GM23248 (cell line): ENCODE measurements at regions not wholly inside any gene's neighbourhood (a gene's known extent, or its start where the extent isn't known, plus 50 kb on each side); places are given as distances from the start of the nearest gene placed in this dataset.

ENCODE experiments used
- DNase-seq: peaks from one replicate; pipeline ENCODE4 v3.0.0-alpha.2; 2015
- H2AFZ ChIP-seq: fragments of 200-600 bp; sonication (generic); 2 replicates; pipeline ENCODE4 v1.6.1; 2016; ENCODE audit warnings: antibody characterized with exemption
- H3F3A ChIP-seq: fragments of 200-600 bp; sonication (generic); 2 replicates; pipeline ENCODE4 v1.6.1; 2016; ENCODE audit warnings: mild to moderate bottlenecking, antibody characterized with exemption, mixed run types; ENCODE audit not compliant: insufficient read depth
- H3K27ac ChIP-seq: fragments of 200-600 bp; sonication (generic); 2 replicates; pipeline ENCODE4 v1.5.1; 2016; ENCODE audit warnings: mild to moderate bottlenecking
- H3K27me3 ChIP-seq: fragments of 200-600 bp; sonication (generic); replicated peaks from 2 replicates; pipeline ENCODE4 v1.6.1; 2016; ENCODE audit warnings: mild to moderate bottlenecking; ENCODE audit not compliant: insufficient read depth
- H3K36me3 ChIP-seq: fragments of 200-600 bp; sonication (generic); 2 replicates; pipeline ENCODE4 v1.6.1; 2016; ENCODE audit warnings: low read depth, mild to moderate bottlenecking
- H3K4me1 ChIP-seq: fragments of 200-600 bp; sonication (generic); 2 replicates; pipeline ENCODE4 v1.6.1; 2016; ENCODE audit warnings: mild to moderate bottlenecking; ENCODE audit not compliant: insufficient read depth
- H3K4me2 ChIP-seq: fragments of 200-600 bp; sonication (generic); one replicate; pipeline ENCODE4 v1.6.1; 2016; ENCODE audit warnings: mild to moderate bottlenecking; ENCODE audit not compliant: unreplicated experiment
- H3K4me3 ChIP-seq: fragments of 200-600 bp; sonication (generic); 2 replicates; pipeline ENCODE4 v1.5.1; 2016; ENCODE audit warnings: mild to moderate bottlenecking
- H3K79me2 ChIP-seq: fragments of 200-600 bp; sonication (generic); 2 replicates; pipeline ENCODE4 v1.6.1; 2016; ENCODE audit warnings: mild to moderate bottlenecking; ENCODE audit not compliant: insufficient read depth
- H3K9ac ChIP-seq: fragments of 200-600 bp; sonication (generic); 2 replicates; pipeline ENCODE4 v1.6.1; 2016; ENCODE audit warnings: mild to moderate bottlenecking
- H3K9me2 ChIP-seq: fragments of 200-600 bp; sonication (generic); 2 replicates; pipeline ENCODE4 v1.6.1; 2016; ENCODE audit warnings: mixed run types, mild to moderate bottlenecking, moderate library complexity; ENCODE audit not compliant: insufficient read depth
- H3K9me3 ChIP-seq: fragments of 200-600 bp; sonication (generic); one replicate; pipeline ENCODE4 v1.6.1; 2017; ENCODE audit warnings: low read depth
- H4K20me1 ChIP-seq: fragments of 200-600 bp; sonication (generic); 2 replicates; pipeline ENCODE4 v1.6.0; 2016; ENCODE audit not compliant: insufficient read depth
- EZH2 ChIP-seq: fragments of 200-600 bp; sonication (generic); IDR thresholded peaks from 2 replicates; pipeline ENCODE4 v1.6.1; 2018; ENCODE audit warnings: antibody characterized with exemption, mild to moderate bottlenecking; ENCODE audit not compliant: insufficient read depth, poor library complexity, severe bottlenecking
- EZH2phosphoT487 ChIP-seq: fragments of 200-600 bp; sonication (generic); IDR thresholded peaks from 2 replicates; pipeline ENCODE4 v1.6.1; 2018; ENCODE audit warnings: antibody characterized with exemption, moderate library complexity, mild to moderate bottlenecking, low read depth; ENCODE audit not compliant: insufficient read depth
- WGBS, 2 experiments: methylation state at CpG; one replicate each; pipeline ENCODE4 v1.1.6; 2015 to 2017; ENCODE audit warnings: low lambda C conversion rate in 2 of 2, low coverage in 1 of 2; ENCODE audit errors: missing lambda C conversion rate in 2 of 2; 5-methylcytosine and 5-hydroxymethylcytosine counted together
- in situ Hi-C: fragments of 300-500 bp; cut with MboI; formaldehyde crosslinking; loops from 2 replicates; pipeline ENCODE4 v1.15.0; 2020

DNA sequence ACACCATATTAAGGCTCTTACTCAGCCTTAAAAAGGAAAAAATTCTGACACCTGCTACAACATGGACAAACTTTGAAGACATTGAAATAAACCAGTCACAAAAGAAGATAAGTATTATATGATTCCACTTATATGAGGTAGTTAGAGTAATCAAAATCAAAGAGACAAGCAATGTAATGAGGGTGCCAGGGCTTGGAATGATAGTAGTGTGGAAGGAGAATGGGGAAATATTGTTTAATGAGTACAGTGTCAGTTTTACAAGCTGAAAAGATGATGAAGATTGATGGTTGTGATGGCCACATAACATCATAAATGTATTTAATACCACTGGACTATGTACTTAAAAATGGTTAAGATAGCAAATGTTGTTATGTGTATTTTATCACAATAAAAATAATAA lies 485.7 kb downstream of the SPATA31D1 start:
- Histone ChIP-seq H3K27ac (no peak overlapping the region), H3K36me3 (no peaks in the 10 kb centered on the region), H3K9me3 (no peaks in the 10 kb centered on the region), H4K20me1 (no peaks in the 10 kb centered on the region), H3K9me2 (no peaks in the 10 kb centered on the region), H3K27me3 (0 out of 2 replicates have a peak, but pooled peaks cover 3% of the 10 kb centered on the region), H3K79me2 (no peaks in the 10 kb centered on the region), H3K4me1 (no peaks in the 10 kb centered on the region), H3F3A (no peaks in the 10 kb centered on the region), H3K9ac (no peak overlapping the region), H3K4me3 (no peak overlapping the region), H2AFZ (no peak overlapping the region), H3K4me2 (no peak overlapping the region)
- TF ChIP-seq EZH2 (no peak), EZH2phosphoT487 (no peak)
- in situ Hi-C loops = no loop called here
- no peak for DNase-seq

DNA sequence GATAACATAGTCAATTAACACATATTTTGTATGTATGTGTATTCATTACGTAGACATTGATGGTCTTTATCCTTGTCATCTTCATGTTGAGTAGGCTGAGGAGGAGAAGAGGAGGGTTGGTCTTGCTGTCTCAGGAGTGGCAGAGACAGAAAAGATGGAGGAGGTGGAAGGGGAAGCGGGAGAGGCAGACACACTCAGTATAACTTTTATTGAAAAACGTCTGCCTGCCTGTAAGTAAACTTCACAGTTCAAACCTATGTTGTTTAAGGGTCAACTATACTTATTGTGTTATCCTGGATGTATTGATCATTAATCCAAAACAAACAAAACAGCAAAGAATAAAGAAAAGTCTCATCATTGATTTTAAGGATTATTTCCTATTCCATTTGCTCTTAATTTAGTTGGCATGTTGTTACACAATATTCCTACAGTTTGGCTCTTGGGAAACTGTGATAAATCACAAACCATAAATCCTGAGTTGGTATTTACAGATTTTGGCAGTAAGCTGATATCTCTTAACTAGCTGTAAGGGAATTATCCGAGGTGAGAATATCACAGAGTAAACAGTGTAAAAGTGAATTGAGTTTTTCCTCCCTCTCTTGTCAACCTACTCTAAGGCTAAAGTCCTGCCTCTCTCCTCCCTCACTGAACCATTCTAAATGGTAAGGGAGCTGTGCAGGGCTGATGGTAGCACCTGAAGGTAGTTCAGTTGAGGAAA lies 487.2 kb downstream of the SPATA31D1 start:
- in situ Hi-C loops = no loop called here

DNA sequence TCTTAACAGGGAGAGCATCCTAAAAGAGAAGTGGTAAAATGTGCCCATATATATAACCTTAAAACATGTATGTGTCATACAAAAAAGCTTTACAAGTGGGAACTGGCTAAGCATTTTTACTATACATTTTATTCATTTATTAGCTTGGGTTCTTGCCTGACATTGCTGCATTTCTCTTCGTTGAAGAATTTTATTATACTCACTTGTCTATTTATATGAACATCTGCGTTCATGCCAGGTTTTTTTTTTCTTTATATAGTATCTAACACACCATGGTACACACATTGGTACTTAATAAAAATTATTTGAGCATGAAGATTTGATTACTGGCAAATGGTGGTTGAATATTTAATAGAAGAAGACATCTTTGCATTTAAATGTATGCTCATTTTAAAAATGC lies 492.3 kb downstream of the SPATA31D1 start:
- H3K27me3 ChIP-seq = peaks cover 55% of the 10 kb centered on the region
- DNase-seq = no peak
- in situ Hi-C loops = no loop called here
- H2AFZ ChIP-seq = no peak overlapping the region
- WGBS, 2 experiments = 15 to 25% methylated on average over 2 of the region's 2 CpGs
- no peaks in the 10 kb centered on the region for H3K4me1 ChIP-seq
- no peaks in the 10 kb centered on the region for H3K79me2 ChIP-seq
- no peaks in the 10 kb centered on the region for H3K36me3 ChIP-seq
- no peak overlapping the region for H3K27ac ChIP-seq
- no peak overlapping the region for H3K9ac ChIP-seq
- no peaks in the 10 kb centered on the region for H3K9me2 ChIP-seq
- H3K4me2 ChIP-seq = no peak overlapping the region
- H3K4me3 ChIP-seq = no peak overlapping the region
- no peaks in the 10 kb centered on the region for H3K9me3 ChIP-seq
- no peaks in the 10 kb centered on the region for H4K20me1 ChIP-seq
- TF ChIP-seq EZH2 = no peak
- no peak for TF ChIP-seq EZH2phosphoT487
- no peaks in the 10 kb centered on the region for H3F3A ChIP-seq

More for the DNA sequence above, 487.2 kb downstream of the SPATA31D1 start:
- H3K4me3 ChIP-seq = no peak overlapping the region
- no peak for DNase-seq
- H3K4me1 ChIP-seq = no peaks in the 10 kb centered on the region
- whole genome bisulfite sequencing, 2 experiments = 29 to 32% methylated on average over 4 of the region's 4 CpGs
- no peak overlapping the region for H3K9ac ChIP-seq
- no peaks in the 10 kb centered on the region for H4K20me1 ChIP-seq
- H3K27ac ChIP-seq = no peak overlapping the region
- 0 out of 2 replicates have a peak, but pooled peaks cover 10% of the 10 kb centered on the region for H3K27me3 ChIP-seq
- H3K9me3 ChIP-seq = no peaks in the 10 kb centered on the region
- no peaks in the 10 kb centered on the region for H3F3A ChIP-seq
- no peak for TF ChIP-seq EZH2
- no peak for TF ChIP-seq EZH2phosphoT487
- no peak overlapping the region for H3K4me2 ChIP-seq
- H3K79me2 ChIP-seq = no peaks in the 10 kb centered on the region
- H3K9me2 ChIP-seq = no peaks in the 10 kb centered on the region
- H2AFZ ChIP-seq = no peak overlapping the region
- H3K36me3 ChIP-seq = no peaks in the 10 kb centered on the region

DNA sequence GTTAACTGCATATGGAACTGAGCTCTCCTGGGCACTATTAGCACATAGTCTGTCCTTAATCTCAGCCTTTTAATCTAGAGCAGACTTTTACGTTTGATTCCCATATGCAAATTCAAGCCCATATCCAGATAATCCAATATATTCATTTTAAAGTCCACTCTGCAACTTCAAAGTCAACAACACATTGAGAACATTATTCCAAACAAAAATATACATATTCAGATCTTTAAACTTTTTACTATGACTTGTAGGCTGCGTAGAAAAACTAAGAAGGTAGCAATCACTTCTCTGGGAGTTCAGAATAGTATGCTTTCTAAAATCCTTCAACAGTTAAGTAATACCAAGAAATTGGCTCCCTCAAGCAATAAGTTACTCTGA lies 499.4 kb downstream of the SPATA31D1 start:
- no peak for TF ChIP-seq EZH2phosphoT487
- no peak for TF ChIP-seq EZH2
- in situ Hi-C loops = no loop called here
- 44 to 56% methylated on average over 2 of the region's 2 CpGs for WGBS, 2 experiments
- Histone ChIP-seq H3K36me3 (no peaks in the 10 kb centered on the region), H3K79me2 (no peaks in the 10 kb centered on the region), H3K27me3 (peaks cover 32% of the 10 kb centered on the region), H2AFZ (no peak overlapping the region), H3F3A (peaks cover 34% of the 10 kb centered on the region), H3K4me1 (peaks cover 28% of the 10 kb centered on the region), H3K4me2 (no peak overlapping the region), H3K4me3 (no peak overlapping the region), H3K9me3 (no peaks in the 10 kb centered on the region), H4K20me1 (no peaks in the 10 kb centered on the region), H3K9ac (no peak overlapping the region), H3K9me2 (no peaks in the 10 kb centered on the region), H3K27ac (no peak overlapping the region)
- no peak for DNase-seq
